ENCODE measurements at regions not wholly inside any gene's neighbourhood (a gene's known extent, or its start where the extent isn't known, plus 50 kb on each side); places are given as distances from the start of the nearest gene placed in this dataset.

- TF ChIP-seq, protein P1, sequence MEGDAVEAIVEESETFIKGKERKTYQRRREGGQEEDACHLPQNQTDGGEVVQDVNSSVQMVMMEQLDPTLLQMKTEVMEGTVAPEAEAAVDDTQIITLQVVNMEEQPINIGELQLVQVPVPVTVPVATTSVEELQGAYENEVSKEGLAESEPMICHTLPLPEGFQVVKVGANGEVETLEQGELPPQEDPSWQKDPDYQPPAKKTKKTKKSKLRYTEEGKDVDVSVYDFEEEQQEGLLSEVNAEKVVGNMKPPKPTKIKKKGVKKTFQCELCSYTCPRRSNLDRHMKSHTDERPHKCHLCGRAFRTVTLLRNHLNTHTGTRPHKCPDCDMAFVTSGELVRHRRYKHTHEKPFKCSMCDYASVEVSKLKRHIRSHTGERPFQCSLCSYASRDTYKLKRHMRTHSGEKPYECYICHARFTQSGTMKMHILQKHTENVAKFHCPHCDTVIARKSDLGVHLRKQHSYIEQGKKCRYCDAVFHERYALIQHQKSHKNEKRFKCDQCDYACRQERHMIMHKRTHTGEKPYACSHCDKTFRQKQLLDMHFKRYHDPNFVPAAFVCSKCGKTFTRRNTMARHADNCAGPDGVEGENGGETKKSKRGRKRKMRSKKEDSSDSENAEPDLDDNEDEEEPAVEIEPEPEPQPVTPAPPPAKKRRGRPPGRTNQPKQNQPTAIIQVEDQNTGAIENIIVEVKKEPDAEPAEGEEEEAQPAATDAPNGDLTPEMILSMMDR (IDR thresholded peaks at IDR 0.05): no peak
- TF ChIP-seq ZFX (IDR thresholded peaks at IDR 0.05; ENCODE audit: borderline replicate concordance): no peak
Measured at GRCh38 chr5:118185018-118185417, 803.3 kb downstream of the DTWD2 start.

Data from 22Rv1 (cell line).